HPDE6-E6E7 (cell line): ENCODE measurements at regions not wholly inside any gene's neighbourhood (a gene's known extent, or its start where the extent isn't known, plus 50 kb on each side); places are given as distances from the start of the nearest gene placed in this dataset.

Experiments
- DNase-seq: peaks from one replicate; pipeline ENCODE4 v3.0.0; 2011; ENCODE audit warnings: missing footprints; ENCODE audit errors: extremely low spot score

GRCh38 chr2:195410074-195410671 lies 246.9 kb upstream of the SLC39A10 start:
- DNase-seq = no peak

- DNase-seq = no peak
These were observed 248.2 kb upstream of the SLC39A10 start for GRCh38 chr2:195408811-195409210.

GRCh38 chr2:195408196-195408595 lies 248.8 kb upstream of the SLC39A10 start:
- DNase-seq = no peak

- peak; percentile 50 for DNase-seq
These were observed 249.2 kb upstream of the SLC39A10 start for GRCh38 chr2:195407783-195408182.

GRCh38 chr2:195406886-195407603 lies 250.0 kb upstream of the SLC39A10 start:
- DNase-seq = no peak

- no peak for DNase-seq
These were observed 252.4 kb upstream of the SLC39A10 start for GRCh38 chr2:195404651-195405050.

- DNase-seq = no peak
These were observed 260.5 kb upstream of the SLC39A10 start for GRCh38 chr2:195396479-195396878.

GRCh38 chr2:195395362-195395761 lies 261.7 kb upstream of the SLC39A10 start:
- DNase-seq = no peak

- DNase-seq = no peak
These were observed 264.3 kb upstream of the SLC39A10 start for GRCh38 chr2:195392446-195393336.

- DNase-seq = no peak
These were observed 266.2 kb upstream of the SLC39A10 start for GRCh38 chr2:195390686-195391321.

- no peak for DNase-seq
These were observed 269.0 kb upstream of the SLC39A10 start for GRCh38 chr2:195388028-195388427.

GRCh38 chr2:195382186-195382585 lies 274.8 kb upstream of the SLC39A10 start:
- DNase-seq = no peak

- DNase-seq = no peak
These were observed 286.7 kb upstream of the SLC39A10 start for GRCh38 chr2:195370167-195370943.

- no peak for DNase-seq
These were observed 287.8 kb upstream of the SLC39A10 start for GRCh38 chr2:195369218-195369587.

- no peak for DNase-seq
These were observed 288.5 kb upstream of the SLC39A10 start for GRCh38 chr2:195368249-195369217.

- no peak for DNase-seq
These were observed 289.2 kb upstream of the SLC39A10 start for GRCh38 chr2:195367809-195368208.

- DNase-seq = peak; percentile 15
These were observed 292.7 kb upstream of the SLC39A10 start for GRCh38 chr2:195364015-195364965.

GRCh38 chr2:195363496-195363895 lies 293.5 kb upstream of the SLC39A10 start:
- DNase-seq = no peak

- no peak for DNase-seq
These were observed 296.8 kb upstream of the SLC39A10 start for GRCh38 chr2:195360242-195360641.
